ENCODE measurements at regions not wholly inside any gene's neighbourhood (a gene's known extent, or its start where the extent isn't known, plus 50 kb on each side); places are given as distances from the start of the nearest gene placed in this dataset.

DNA sequence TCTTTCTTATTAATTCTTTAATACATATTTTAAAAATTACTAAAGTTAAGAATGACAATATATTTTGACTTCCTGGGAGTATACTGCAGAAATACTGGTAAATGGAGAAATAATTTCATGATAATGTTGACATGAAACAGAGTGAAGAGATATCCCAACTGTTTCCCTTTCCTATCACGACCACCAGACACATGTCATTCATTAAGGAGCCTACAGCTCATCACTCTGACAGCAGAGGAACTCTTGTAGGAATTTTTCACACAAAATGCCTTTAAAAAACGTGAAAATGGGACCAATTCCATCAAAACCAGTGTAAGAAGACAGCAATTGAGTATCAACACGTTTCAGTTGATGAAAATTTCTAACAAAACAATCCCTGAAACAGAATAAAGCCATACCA, 172.9 kb upstream of the CPHXL start:
- Mint-ChIP-seq H3K9me3 (ENCODE audit: insufficient read depth) (no peaks in the 10 kb centered on the region), H3K27ac (no peak overlapping the region), H3K4me3 (no peak overlapping the region), H3K4me1 (no peaks in the 10 kb centered on the region), H3K27me3 (peaks cover 2% of the 10 kb centered on the region)
- H3K4me2 ChIP-seq (replicated peaks; ENCODE audit: low read depth, low read length, poor library complexity, severe bottlenecking): no peak overlapping the region
- H3K4me1 ChIP-seq (ENCODE audit: control insufficient read depth in 2 of 2, insufficient read depth in 2 of 2, low read length in 2 of 2): no peaks in the 10 kb centered on the region
- H4K20me1 ChIP-seq (ENCODE audit: control insufficient read depth, insufficient read depth, low read length, poor library complexity, severe bottlenecking): no peaks in the 10 kb centered on the region
- H3K4me3 ChIP-seq (ENCODE audit: control extremely low read depth in 1 of 5, extremely low read depth in 1 of 5, insufficient read depth in 1 of 5, low read depth in 2 of 5, low read length in 4 of 5): no peak overlapping the region
- ATAC-seq (ENCODE audit: low read depth) (no peak), DNase-seq (no peak)
- H3K27me3 ChIP-seq (replicated peaks in 1 of 4; ENCODE audit: control extremely low read depth in 1 of 4, control insufficient read depth in 3 of 4, insufficient read depth in 4 of 4, low read length in 3 of 4): no peaks in the 10 kb centered on the region
- ChIA-PET POLR2A (no interaction called here), CTCF (no interaction called here)
- H3K9ac ChIP-seq (ENCODE audit: low read length): no peak overlapping the region
- 24% methylated on average over 2 of the region's 3 CpGs for WGBS (ENCODE audit: insufficient coverage)
- intact Hi-C loops (cut with micrococcal nuclease): no loop called here
- H3K79me2 ChIP-seq (ENCODE audit: control insufficient read depth, insufficient read depth, low read length): no peaks in the 10 kb centered on the region
- no peak for TF ChIP-seq EZH2 (IDR thresholded peaks at IDR 0.05; ENCODE audit: borderline replicate concordance, insufficient read depth, low read depth, low read length, poor library complexity, severe bottlenecking)
- TF ChIP-seq, protein P1, sequence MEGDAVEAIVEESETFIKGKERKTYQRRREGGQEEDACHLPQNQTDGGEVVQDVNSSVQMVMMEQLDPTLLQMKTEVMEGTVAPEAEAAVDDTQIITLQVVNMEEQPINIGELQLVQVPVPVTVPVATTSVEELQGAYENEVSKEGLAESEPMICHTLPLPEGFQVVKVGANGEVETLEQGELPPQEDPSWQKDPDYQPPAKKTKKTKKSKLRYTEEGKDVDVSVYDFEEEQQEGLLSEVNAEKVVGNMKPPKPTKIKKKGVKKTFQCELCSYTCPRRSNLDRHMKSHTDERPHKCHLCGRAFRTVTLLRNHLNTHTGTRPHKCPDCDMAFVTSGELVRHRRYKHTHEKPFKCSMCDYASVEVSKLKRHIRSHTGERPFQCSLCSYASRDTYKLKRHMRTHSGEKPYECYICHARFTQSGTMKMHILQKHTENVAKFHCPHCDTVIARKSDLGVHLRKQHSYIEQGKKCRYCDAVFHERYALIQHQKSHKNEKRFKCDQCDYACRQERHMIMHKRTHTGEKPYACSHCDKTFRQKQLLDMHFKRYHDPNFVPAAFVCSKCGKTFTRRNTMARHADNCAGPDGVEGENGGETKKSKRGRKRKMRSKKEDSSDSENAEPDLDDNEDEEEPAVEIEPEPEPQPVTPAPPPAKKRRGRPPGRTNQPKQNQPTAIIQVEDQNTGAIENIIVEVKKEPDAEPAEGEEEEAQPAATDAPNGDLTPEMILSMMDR (IDR thresholded peaks at IDR 0.05): no peak
- no peak overlapping the region for H2AFZ ChIP-seq (ENCODE audit: insufficient read depth, low read depth, low read length, poor library complexity, severe bottlenecking)
- no peaks in the 10 kb centered on the region for H3K36me3 ChIP-seq (replicated peaks in 1 of 2; ENCODE audit: control extremely low read depth in 1 of 2, control insufficient read depth in 1 of 2, extremely low read depth in 1 of 2, insufficient read depth in 2 of 2, low read length in 1 of 2)
- H3K9me3 ChIP-seq (ENCODE audit: control extremely low read depth in 1 of 3, control insufficient read depth in 2 of 3, insufficient read depth in 1 of 3, low read length in 2 of 3): no peaks in the 10 kb centered on the region
- no peak overlapping the region for H3K27ac ChIP-seq (ENCODE audit: low read length in 2 of 2)

DNA sequence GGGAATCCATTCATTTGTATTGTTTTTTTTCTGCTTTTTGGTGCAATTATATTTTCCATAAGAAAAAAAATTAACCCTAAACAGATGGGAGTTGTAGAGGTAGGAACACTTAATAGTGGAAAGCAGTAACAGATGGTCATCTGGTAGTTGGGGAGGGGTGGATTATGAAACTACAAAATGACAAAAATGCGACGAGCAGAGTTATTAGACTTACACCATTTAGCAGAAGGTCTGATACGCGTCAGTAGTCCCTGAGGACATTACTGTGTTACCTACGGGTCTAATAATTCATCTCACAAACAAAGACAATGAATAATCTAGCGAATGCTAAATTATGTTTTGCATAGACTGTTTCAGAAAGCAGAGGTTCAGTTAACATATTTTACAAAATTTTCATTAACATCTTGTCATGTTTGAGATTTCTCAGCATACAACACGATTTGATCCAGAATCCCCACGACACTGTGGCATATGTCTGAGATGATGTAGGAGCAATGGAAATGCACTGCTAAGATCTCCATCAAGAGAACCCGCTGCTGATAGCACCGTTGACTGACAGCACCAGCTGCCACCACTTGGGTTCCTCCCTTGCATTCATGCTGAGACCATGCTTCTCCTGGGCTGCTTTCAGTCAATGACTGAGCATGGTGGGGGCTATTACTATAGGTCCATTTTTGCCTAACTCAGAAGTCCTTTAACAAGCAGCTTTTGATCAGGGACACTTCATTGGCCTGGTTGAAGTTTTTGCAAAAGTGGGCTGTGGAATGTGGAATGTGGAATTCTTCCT, 182.2 kb upstream of the CPHXL start:
- peaks cover 3% of the 10 kb centered on the region for H3K27me3 Mint-ChIP-seq
- no peaks in the 10 kb centered on the region for H3K9me3 ChIP-seq (ENCODE audit: control extremely low read depth in 1 of 3, control insufficient read depth in 2 of 3, insufficient read depth in 1 of 3, low read length in 2 of 3)
- CTCF ChIA-PET: no interaction called here
- H3K27ac Mint-ChIP-seq: no peak overlapping the region
- no peak for DNase-seq
- ATAC-seq (ENCODE audit: low read depth): no peak
- intact Hi-C loops (cut with micrococcal nuclease): no loop called here
- H3K9ac ChIP-seq (ENCODE audit: low read length): no peak overlapping the region
- no peaks in the 10 kb centered on the region for H3K79me2 ChIP-seq (ENCODE audit: control insufficient read depth, insufficient read depth, low read length)
- POLR2A ChIA-PET: no interaction called here
- 77% methylated on average over 3 of the region's 10 CpGs for WGBS (ENCODE audit: insufficient coverage)
- H3K4me1 Mint-ChIP-seq: no peaks in the 10 kb centered on the region
- H3K27ac ChIP-seq (ENCODE audit: low read length in 2 of 2): no peak overlapping the region
- TF ChIP-seq, protein P1 (IDR thresholded peaks at IDR 0.05): no peak
- no peak for TF ChIP-seq EZH2 (IDR thresholded peaks at IDR 0.05; ENCODE audit: borderline replicate concordance, insufficient read depth, low read depth, low read length, poor library complexity, severe bottlenecking)
- no peak overlapping the region for H2AFZ ChIP-seq (ENCODE audit: insufficient read depth, low read depth, low read length, poor library complexity, severe bottlenecking)
- H3K4me3 ChIP-seq (ENCODE audit: control extremely low read depth in 1 of 5, extremely low read depth in 1 of 5, insufficient read depth in 1 of 5, low read depth in 2 of 5, low read length in 4 of 5): no peak overlapping the region
- no peak overlapping the region for H3K4me3 Mint-ChIP-seq
- H3K36me3 ChIP-seq (replicated peaks in 1 of 2; ENCODE audit: control extremely low read depth in 1 of 2, control insufficient read depth in 1 of 2, extremely low read depth in 1 of 2, insufficient read depth in 2 of 2, low read length in 1 of 2): no peaks in the 10 kb centered on the region
- no peaks in the 10 kb centered on the region for H3K27me3 ChIP-seq (replicated peaks in 1 of 4; ENCODE audit: control extremely low read depth in 1 of 4, control insufficient read depth in 3 of 4, insufficient read depth in 4 of 4, low read length in 3 of 4)
- no peaks in the 10 kb centered on the region for H4K20me1 ChIP-seq (ENCODE audit: control insufficient read depth, insufficient read depth, low read length, poor library complexity, severe bottlenecking)
- H3K9me3 Mint-ChIP-seq (ENCODE audit: insufficient read depth): no peaks in the 10 kb centered on the region
- no peaks in the 10 kb centered on the region for H3K4me1 ChIP-seq (ENCODE audit: control insufficient read depth in 2 of 2, insufficient read depth in 2 of 2, low read length in 2 of 2)
- no peak overlapping the region for H3K4me2 ChIP-seq (replicated peaks; ENCODE audit: low read depth, low read length, poor library complexity, severe bottlenecking)

All from B cell (primary cell).